ENCODE measurements at regions not wholly inside any gene's neighbourhood (a gene's known extent, or its start where the extent isn't known, plus 50 kb on each side); places are given as distances from the start of the nearest gene placed in this dataset.

DNA sequence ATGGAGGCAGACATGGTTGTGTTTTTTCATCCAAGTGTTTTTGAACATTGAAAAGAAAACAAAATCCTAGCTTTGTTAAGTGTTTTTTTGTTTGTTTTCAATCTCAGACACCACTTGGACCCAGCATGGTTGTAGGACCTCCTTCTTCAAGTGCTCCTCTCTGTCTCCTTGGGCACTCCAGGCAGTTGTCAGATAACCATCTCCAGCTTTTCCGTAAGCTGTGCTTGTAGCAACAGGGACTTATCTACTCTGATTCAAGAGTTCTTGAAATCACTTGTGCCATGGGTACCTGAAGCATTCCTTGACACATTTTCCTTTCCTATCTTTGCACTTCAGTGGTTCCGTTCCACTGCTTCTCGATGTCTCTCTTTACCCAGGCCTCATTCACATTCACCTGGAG, 334.9 kb upstream of the DDX53 start:
- no peak for DNase-seq (ENCODE audit: low spot score)

- DNase-seq (ENCODE audit: low spot score), result no peak
These were observed 333.9 kb upstream of the DDX53 start for GRCh38 chrX:22665818-22666217.

DNA sequence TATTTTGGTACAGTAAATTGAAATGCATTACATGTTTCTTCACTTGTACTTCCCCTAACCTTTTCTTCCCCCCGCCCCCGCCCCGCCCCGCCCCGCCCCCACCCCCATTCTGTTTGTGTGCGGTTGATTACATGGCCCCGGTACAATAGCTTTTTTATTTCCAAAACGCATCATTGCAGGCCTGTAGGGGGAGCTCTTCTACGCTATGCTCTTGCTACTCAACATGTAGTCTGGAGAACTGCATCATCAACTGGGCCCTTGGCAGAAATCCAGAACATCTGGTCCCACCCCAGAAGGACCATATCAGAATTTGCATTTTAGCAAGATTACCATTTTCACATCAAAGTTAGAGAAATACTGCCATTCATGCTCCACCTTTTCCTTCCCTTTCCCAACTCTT, 333.3 kb upstream of the DDX53 start:
- peak; percentile 13 for DNase-seq (ENCODE audit: low spot score)

- DNase-seq (ENCODE audit: low spot score), result peak; percentile 68
These were observed 324.8 kb upstream of the DDX53 start for GRCh38 chrX:22674932-22675331.

DNA sequence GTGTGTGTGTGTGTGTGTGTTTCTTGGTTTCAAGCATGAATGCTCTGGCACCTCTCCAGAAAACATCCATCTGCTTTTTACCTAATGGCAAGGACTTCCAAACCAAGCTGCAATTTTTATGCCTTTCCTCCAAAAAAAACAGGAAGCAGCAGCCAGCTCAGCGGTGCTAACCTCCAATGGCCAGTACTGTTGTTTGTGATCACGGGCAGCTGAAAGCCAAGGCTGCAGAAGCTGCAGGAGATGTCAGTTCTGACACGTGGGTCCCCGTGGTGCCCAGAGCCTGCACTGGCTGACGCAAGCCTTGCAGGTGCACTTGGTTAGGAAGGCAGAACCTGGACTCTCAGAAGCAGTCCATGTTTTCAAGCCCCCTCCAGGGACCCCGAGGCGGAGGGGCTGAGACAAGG, 313.6 kb upstream of the DDX53 start:
- peak; percentile 84 for DNase-seq (ENCODE audit: low spot score)

DNA sequence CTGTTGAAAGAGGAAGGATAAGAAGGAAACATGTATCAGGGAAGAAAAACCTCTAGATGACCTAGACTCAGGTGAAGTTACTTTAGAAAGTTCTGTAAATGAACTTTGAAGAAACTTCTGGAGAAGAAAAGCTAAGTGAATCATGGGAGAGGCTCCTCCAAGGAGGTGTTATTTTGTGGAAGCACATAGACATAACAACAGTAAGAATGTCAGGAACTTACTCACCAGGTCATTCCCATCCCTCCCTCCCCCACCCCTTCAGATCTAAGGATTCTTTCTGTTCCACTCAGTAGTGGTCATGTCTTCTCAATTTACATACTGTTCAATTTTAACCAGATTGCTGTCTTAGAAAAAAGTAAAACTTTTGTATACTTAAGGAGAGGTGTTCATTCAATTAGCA, 310.5 kb upstream of the DDX53 start:
- DNase-seq (ENCODE audit: low spot score), result peak; percentile 4

DNA sequence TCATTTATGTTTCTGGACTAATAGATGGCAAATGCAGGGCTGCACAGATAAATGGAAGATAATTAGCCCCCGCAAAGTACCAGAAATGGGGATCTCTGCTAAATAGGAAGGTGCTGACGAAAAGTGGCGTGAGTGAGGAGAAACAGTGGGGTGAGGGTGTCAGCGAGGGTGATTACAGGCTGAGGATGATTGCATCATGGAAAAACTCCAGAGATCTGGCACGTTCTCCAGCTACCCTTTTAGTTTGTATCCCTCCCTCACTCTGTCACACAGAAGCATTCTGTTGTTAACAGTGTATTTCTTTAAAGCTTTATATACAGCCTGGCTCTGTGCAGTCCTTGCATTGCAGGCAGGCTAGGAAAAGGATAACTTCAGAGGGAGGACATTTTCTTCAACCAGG, 309.6 kb upstream of the DDX53 start:
- DNase-seq (ENCODE audit: low spot score), result no peak

DNA sequence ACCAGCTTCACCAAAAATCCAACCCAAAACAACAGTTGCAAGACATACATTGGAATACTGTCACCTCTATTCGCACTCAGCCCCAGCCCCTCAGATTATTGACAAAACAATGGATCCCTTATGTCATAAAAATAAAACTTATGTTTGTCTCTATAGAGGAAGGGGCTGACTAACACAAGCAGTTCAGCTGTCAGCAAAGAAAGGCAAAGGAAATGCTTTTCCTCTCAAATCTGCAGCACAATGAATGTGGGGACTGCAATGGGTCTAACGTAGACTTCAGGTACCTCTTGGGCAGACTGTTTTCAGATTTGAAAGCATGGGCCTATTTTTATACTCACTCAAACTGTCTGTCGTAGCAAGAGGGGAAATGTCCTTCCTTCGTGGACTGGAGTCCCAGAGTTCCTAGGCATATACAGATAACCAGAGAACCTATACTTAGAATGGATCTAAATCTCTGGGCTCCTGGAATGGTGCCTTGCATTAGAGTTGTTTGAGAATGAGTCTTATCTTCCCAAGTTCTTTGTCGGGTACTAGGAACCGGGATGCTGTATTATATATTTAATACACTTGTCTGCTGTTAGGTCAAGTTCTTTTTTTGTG, 307.7 kb upstream of the DDX53 start:
- DNase-seq (ENCODE audit: low spot score), result no peak

GRCh38 chrX:22698151-22698550, 301.6 kb upstream of the DDX53 start:
- DNase-seq (ENCODE audit: low spot score), result no peak

- DNase-seq (ENCODE audit: low spot score), result peak; percentile 31
These were observed 300.1 kb upstream of the DDX53 start for GRCh38 chrX:22699581-22700091.

GRCh38 chrX:22712942-22713341, 286.8 kb upstream of the DDX53 start:
- no peak for DNase-seq (ENCODE audit: low spot score)

DNA sequence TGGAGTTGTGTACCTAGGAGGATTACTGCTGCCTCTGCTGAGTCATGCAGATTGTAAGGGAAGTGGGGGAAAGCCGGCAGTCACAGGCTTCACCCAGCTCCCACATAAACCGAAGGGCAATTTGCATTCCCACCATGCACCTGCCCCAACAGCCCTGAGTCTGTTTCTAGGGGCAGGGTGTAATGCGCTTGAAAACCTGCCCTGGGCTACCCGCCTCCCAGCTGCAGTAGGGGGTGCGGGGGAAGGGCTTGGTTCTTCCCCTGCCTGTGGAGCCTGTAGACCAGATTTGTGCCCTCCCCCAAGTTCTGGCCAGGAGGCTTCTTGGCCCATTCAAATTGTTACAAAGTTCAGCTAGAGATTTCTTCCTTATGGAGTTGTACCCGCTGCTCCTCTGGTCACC, 269.2 kb upstream of the DDX53 start:
- DNase-seq (ENCODE audit: low spot score), result no peak

DNA sequence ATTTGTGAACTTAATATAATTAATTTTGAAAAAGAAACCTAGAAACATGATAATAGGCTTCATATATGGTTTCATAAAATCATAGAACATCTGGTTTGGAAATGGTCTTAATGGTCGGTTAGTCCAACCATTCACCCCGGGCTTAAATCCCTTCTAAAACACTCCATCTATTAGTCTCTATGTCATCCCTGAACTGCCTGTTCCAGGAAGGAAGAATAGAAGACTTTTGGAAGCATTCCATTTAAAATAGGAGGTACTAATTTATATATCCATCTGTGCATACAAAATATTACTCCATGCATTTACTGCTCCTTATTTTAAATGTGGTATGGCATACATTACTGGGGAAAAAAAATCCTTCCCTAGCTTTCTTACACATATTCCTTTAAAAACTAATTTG, 262.2 kb upstream of the DDX53 start:
- no peak for DNase-seq (ENCODE audit: low spot score)

DNA sequence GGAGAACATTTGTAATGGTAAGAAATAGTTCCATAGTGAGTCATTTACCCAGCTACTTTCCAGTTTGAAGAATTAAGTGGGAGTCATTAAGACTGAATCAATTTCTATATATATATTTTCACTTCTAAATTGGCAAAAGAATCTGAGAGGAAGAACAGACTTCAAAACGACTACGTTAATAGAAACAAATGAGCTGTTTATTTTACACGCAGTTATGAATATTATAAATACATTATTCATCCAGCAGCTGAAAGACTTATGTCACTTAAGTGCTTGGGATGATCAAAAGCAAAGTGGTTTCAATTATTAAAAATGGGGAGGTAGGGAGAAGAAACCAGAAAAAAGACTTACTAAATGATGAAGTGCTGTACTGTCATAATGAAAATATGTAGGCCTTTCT, 260.5 kb upstream of the DDX53 start:
- no peak for DNase-seq (ENCODE audit: low spot score)

- DNase-seq (ENCODE audit: low spot score), result no peak
These were observed 258.9 kb upstream of the DDX53 start for GRCh38 chrX:22740836-22741235.

DNA sequence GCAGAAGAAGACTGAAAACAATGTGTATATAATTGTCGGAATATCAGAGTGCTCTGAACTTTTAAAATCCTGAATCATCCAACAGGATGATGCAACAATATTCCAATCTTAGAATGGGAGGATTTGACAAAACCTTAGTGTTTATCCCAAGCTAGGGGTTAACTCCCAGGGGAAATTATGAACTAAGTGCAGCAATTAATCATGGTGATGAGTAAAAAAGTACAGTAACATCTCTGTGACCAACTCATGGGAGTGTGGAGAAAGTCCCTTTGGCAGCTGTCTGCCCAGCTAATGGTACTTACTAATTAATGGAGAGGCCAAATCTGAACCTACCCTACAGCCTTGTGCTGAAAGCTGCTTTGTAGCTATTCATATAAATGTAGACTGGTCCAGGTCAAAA, 257.6 kb upstream of the DDX53 start:
- DNase-seq (ENCODE audit: low spot score), result no peak

DNA sequence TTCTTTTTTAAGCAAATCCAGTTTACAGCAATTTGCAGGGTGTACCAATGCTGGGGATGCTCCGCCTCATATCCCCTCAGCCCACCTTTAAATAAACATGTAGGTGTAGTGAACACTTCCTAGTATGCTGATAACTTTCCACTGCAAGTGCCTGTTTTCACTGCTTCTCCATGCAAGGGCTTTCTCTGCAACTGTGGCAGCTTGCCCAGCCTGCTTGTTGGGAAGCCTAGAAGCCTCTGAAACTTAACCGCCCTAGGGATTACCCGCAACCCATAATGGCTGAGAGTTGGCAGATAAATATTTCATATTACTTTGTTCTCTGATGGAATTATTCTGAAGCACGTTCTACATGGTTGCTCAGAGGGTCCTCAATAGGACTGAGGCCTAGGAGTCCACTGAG, 253.7 kb upstream of the DDX53 start:
- no peak for DNase-seq (ENCODE audit: low spot score)

GRCh38 chrX:22748093-22748999, 251.4 kb upstream of the DDX53 start:
- DNase-seq (ENCODE audit: low spot score), result peak; percentile 49

DNA sequence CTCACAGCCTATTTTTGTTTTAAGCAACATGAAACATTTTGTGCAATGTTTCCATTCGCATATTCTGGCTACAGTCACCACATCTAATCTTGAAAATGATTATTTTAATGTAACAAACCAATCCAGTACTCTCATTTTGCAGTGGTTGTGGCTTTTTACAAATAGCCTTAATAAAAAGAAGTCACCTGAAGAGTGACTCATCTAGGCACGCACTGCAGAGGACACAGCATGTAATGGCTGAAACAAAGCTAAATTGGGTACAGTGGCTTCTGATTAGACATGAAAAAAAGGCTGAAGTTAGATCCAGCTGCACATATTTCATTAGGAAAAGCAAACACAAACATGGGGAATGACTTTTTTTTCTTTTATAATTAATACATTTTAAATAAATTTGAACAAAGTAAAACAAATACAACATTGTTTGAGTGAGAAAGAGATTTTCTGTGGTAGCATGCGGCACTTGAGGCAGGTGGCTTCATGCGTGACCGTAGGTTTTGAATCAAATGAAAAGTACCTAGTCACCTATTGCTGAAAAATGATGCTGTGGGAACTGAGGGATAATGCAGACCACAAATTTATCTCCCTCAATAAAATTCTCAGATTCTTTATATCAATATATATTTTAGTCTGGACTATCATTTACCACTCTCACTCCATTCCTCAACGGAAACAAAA, 240.8 kb upstream of the DDX53 start:
- DNase-seq (ENCODE audit: low spot score), result no peak

GRCh38 chrX:22760513-22761057, 239.2 kb upstream of the DDX53 start:
- DNase-seq (ENCODE audit: low spot score), result no peak

DNA sequence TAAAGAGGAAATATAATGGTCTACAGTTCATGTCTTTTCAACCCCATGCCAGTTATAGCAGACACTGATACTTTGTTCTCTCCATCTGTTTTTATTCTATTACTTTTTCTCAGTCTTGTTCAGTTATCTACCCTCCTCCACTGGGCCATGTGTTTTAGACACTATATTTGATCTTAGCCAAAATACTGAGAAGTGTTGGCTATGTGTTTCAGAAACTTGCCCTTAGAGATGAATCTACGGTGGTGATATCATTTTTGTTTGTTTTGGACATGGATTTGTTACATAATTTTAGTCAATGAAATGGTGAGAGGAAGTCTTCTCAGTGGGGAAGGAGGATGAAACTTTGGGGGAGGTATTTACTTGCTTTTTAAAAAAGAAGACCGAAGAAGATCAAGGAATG, 211.5 kb upstream of the DDX53 start:
- no peak for DNase-seq (ENCODE audit: low spot score)

DNA sequence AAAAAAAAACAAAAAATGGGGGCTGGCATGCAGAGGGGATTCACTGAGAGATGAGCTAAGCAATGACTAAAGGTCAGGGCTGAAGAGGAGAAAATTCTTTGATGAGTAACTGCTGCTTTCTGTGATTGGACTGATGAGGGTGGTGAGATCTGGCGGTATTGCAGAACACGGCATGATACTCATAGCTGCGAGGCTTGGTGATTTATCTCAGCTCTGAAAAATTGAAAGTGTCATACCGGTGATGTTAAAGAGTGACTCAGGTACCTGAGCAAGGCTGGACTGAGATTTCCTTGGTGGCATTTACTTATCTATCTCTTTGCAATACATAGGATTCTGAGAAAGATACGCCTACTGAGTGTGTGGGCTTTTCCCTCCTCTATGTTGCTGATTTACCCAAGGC, 204.1 kb upstream of the DDX53 start:
- DNase-seq (ENCODE audit: low spot score), result peak; percentile 10

GRCh38 chrX:22800360-22800759, 199.4 kb upstream of the DDX53 start:
- DNase-seq (ENCODE audit: low spot score), result peak; percentile 50

Data from kidney tubule cell (primary cell).